HG03097 (cell line): ENCODE measurements at regions not wholly inside any gene's neighbourhood (a gene's known extent, or its start where the extent isn't known, plus 50 kb on each side); places are given as distances from the start of the nearest gene placed in this dataset.
A peak's percentile ranks its signal among the peaks of the same experiment; 100 is the strongest.
"Not testable (repeated sequence)": the region's sequence is repeated elsewhere in the genome, so short reads cannot be mapped to it uniquely, and the experiment has no call there.

ENCODE experiments used
- ATAC-seq: cut with Tn5 transposase; IDR thresholded peaks from one replicate; pipeline ENCODE4 v1.9.1; 2021; ENCODE audit not compliant: unreplicated experiment, low FRiP score

DNA sequence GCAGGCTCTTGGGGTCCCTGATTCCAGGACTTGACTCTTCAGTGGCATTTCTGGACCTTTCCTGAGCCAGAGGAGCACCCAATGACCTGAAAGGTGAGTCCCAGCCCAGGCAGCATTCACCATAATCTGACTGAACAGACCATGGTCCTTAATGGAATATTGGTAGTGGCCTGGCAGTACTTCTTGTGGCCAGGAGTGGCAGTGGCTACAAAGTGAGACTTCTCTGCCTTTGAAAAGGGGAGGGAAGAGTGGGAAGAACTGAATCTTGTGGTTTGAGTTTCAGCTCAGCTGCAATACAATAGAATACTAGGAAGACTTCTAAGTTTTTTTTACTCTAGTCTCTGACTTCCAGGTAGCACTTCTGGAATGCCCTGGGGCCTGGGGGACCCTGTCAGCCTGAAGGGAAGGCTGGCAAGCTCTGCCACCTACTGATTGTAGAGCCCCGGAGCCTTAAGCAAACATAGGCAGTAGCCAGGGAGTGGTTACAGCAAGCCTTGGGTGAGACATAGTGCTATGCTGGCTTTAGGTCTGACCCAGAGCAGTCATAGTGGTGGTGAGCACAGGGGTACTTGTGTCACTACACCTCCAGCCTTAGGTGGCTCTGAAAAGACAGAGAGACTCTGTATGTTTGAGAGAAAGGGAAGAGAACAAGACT, 674.2 kb upstream of the MANEA start:
- ATAC-seq = no peak

DNA sequence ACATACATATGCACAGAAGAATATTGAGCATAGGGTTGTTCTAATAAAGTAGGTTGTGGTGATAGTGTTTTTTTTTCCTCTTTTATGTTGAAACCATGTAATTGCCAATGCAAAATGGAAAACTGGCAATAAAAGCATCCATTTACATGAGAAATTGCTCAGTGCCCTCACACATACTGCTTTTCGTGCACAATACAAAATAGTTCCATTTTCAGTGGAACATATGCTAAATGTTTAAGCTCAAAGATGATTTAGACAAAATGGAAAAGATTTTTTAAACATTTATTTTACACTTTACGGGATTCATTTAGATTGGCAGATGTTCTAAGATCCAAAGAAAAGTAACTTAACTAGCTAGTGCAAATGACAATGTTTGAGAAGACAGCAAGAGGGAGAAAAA, 678.1 kb upstream of the MANEA start:
- ATAC-seq = no peak

DNA sequence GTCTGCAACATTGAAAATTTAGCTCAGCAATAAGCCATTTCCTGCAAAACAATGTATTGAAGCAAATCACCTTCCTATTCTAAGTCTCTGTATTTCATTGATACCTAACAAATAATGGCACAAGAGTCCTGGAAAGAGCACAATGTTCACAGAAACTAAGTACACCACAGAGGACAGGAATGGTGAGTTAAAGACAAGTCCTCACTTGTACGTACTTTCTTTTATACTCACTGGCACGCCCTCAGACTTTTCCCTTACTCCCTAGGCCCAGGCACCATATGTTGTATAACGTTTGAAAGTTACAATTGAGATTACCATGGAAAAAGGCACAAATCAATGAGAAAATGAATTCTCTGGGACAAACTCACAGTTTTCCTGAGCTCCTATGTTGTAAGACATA, 683.0 kb upstream of the MANEA start:
- ATAC-seq = no peak

DNA sequence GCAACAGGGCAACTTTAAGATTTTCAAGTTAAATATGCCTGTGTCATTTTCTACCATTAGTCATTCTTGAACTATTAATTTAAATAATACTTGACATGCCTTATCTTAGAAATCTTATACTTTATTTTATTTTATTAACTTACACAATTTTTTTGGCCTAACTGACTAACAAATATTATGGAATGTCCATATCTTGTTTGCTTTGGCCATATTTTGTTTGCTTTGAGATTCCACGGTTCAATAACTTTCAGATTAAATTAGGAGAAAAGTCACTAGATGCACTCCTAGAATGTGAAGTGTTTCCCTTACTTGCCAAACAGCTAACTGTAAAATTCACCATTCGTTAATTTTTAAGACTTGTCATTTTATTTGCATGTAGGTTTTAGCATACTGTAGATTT, 684.0 kb upstream of the MANEA start:
- no peak for ATAC-seq

DNA sequence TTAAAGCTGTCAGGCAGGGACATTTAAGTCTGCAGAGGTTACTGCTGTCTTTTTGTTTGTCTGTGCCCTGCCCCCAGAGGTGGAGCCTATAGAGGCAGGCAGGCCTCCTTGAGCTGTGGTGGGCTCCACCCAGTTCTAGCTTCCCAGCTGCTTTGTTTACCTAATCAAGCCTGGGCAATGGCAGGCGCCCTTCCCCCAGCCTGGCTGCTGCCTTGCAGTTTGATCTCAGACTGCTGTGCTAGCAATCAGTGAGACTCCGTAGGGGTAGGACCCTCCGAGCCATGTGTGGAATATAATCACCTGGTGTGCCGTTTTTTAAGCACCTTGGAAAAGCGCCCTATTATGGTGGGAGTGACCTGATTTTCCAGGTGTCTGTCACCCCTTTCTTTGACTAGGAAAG, 703.5 kb upstream of the MANEA start:
- ATAC-seq = not testable (repeated sequence)

DNA sequence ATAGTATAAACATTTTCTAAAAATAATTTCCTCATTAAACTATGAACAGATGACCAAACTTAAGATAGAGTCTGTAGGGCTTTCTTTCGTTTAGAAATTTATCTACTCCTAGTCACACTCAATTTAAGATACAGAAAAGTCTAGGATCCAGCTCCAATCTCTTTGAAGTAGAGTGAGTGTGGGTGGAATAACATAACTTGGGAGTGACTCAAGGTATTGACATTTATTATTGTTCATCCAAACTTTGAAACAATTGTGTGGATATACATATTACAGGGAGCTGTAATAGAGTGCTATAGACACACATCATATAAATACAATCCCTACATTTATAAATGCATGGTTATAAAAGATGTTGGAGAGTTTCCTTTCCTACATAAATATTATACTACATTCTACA, 715.2 kb upstream of the MANEA start:
- no peak for ATAC-seq

DNA sequence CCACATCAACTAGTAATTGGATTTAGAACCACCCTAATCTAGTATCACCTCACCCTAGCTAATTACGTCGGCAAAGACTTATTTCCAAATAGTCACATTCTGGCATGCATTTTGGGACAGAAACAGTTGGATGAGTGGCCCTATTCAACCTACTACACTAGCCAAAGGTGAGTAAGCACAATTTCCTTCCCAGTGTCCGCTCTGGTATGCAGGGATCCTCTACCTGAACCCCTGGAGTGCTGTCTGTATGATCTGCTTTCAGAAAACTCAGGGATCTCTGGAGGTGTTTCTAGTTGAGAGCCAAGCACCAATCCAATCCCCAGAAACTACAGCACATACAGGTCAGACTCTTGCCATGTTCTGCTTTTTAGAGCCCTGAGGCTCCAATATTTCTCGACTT, 717.4 kb upstream of the MANEA start:
- ATAC-seq = no peak

DNA sequence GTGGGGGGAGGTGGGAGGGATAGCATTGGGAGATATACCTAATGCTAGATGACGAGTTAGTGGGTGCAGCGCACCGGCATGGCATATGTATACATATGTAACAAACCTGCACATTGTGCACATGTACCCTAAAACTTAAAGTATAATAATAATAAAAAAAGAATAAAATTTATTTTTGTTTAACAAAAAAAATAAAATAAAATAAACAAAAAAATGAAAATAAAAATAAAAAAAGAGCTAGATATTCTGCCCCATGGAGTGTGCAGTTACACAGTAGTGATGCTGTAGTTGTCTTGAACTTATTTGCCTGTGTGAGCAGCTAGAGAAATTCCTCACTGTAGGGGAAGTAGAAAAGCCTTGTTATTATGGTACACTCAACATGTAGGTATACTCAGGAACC, 720.3 kb upstream of the MANEA start:
- ATAC-seq = not testable (repeated sequence)

DNA sequence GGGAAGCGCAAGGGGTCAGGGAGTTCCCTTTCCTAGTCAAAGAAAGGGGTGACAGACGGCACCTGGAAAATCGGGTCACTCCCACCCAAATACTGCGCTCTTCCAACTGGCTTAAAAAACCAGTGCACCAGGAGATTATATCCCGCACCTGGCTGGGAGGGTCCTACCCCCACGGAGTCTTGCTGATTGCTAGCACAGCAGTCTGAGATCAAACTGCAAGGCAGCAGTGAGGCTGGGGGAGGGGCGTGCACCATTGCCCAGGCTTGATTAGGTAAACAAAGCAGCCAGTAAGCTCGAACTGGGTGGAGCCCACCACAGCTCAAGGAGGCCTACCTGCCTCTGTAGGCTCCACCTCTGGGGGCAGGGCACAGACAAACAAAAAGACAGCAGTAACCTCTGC, 726.0 kb upstream of the MANEA start:
- not testable (repeated sequence) for ATAC-seq

DNA sequence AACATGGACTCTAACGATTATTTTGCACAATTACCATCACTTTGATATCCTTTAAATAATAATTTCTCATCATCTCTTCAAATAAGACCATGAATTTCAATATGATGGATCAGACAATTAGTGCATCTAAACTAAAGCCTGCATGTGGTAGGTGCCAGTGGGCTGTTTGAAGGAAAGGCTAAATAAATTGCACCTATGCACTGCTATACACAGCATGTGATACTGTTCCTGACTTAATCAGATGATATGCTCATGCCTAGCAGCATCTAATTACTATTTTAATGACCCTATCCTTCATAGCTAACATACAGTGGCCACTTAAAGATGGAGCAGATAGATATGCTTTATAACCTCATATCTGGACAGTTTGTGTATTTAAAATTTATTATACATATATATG, 731.6 kb upstream of the MANEA start:
- no peak for ATAC-seq

DNA sequence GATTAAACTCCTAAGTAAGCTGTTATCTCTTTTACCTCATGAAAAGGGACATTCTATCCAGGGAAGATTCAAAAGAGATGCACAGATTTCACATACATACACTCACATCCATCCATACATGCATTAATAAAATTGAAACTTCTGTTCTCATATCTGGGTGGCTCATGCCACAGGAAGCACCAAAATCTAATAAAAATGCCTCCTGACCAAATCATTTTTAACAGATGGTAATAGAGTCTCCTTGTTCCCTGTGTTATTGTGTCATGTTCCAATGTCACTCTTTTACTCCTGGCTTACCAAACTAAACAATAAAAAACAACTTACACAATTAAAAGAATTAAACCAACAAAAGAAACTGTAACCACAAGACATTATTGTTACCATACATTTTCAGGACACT, 742.1 kb upstream of the MANEA start:
- ATAC-seq = no peak

DNA sequence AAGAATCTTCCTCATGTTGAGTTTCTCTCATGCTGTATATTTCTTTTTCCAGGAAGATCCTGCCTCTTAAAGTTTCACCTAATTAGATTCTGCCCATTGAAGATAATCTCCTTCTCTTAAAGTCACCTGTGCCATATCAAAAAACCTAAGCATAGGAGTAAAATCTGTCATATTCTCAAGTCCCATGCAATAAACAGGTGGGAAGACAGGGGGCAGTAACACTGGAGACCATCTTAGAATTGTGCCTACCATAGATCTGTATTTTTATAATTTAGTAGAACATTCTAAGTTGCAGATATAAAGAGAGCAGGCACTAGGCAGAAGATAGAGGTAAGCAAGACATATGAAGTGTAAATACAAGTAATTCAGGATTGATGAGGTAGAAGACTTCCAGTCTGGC, 763.5 kb upstream of the MANEA start:
- ATAC-seq = no peak

DNA sequence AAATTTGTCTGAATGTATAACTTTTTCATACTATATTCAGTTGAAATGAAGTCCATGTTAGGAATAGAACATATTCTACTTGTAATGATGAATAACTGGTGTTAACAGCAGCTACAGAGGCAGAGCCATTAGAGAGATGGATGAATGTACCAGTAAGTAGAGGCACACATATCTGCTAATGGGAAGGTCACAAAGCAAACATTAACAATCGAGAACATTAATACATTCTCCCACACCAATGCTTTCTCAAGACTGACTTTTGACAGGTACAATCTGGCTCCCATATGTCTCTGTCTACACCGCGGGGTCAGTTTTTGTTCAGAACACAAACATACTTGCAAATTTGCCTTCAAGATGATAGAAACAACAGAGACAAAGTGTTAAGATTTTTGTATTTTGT, 776.0 kb upstream of the MANEA start:
- ATAC-seq = no peak

DNA sequence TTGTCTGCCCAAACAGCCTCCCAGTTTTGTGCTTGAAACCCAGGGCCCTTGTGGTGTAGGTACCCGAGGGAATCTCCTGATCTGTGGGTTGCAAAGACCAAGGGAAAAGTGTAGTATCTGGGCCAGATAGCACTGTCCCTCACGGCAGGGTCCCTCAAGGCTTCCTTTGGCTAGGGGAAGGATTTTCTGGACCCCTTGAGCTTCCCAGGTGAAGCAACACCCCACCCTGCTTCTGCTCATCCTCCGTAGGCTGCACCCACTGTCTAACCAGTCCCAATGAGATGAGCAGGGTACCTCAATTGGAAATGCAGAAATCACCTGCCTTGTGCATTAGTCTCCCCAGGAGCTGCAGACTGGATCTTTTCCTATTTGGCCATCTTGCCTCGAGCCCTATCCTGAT, 791.8 kb upstream of the MANEA start:
- ATAC-seq = no peak

DNA sequence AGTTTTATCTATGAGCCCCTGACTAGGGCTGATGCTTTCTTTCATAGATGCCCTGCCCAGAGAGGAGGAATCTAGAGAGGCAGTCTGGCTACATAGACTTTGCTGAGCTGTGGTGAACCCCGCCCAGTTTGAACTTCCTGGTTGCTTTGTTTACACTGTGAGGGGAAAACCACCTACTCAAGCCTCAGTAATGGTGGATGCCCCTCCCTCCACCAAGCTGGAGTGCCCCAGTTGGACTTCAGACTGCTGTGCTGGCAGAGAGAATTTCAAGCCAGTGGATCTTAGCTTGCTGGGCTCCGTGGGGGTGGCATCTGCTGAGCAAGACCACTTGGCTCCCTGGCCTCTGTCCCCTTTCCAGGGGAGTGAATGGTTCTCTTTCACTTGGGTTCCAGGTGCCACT, 792.3 kb upstream of the MANEA start:
- ATAC-seq = not testable (repeated sequence)

DNA sequence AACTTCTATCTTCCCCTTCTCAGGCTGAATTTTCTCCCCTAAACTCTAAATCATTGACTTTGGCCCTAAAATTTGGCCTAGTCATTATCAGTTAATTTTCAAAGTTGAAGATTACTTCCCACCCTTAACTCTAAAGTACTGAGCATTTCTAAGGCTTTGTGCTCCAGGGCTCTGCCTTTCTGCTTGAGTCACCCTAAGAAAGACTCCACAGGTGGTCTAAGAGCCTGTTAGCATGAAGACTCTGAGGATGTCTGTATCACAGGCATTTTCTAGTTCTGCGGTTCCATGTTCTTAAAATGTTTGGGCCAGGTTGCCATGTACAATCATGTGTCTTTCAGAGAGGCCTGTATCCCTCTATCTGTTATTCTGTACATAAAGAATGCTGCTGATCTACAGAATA, 808.1 kb upstream of the MANEA start:
- no peak for ATAC-seq

DNA sequence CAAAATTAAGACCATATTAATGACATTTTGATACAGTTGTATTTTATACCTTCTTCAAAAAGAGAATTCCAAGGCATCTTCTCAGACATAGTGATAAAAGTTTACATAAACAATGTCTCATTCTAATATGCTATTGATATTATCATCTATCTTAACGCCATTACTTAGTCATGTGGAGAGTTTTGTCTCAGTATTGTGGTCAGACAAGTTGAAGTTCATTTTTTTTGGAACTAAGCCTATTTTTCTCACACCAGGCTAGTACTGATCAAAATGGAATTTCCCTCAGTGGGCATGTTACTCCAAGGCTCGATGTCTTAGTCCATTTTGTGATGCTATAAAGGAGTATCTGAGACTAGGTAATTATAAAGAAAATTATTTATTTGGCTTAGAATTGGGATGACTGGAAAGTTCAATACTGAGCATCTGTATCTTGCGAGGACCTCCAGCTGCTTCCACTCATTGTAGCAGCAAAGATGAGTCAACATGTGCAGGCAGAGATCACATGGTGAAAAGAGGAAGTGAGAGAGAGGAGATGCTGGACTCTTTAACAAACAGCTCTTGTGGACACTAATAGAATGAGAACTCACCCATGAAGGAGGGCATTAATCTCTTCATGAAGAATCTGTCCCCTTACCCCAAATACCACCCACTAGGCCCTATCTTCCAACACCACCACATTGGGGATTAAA, 825.5 kb upstream of the MANEA start:
- ATAC-seq = peak; percentile 89

DNA sequence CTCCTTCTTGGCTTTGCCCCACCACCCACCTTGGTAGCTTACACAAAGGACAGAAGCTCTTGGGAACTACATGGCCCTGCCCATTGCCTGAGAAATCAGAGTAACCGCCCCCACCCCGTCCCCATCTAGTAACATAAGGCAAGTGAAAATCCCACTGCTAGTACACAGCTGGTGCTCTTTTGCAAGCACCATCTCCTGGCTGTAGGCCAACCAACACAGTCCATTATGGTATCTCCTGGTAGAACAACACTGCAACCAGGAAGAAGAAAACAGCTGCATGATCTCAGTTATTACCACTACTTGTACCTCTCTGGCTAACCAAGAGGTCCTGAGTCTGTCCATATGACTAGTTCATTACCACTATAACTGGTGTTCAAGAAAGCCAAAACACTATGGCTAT, 841.1 kb upstream of the MANEA start:
- ATAC-seq = no peak

DNA sequence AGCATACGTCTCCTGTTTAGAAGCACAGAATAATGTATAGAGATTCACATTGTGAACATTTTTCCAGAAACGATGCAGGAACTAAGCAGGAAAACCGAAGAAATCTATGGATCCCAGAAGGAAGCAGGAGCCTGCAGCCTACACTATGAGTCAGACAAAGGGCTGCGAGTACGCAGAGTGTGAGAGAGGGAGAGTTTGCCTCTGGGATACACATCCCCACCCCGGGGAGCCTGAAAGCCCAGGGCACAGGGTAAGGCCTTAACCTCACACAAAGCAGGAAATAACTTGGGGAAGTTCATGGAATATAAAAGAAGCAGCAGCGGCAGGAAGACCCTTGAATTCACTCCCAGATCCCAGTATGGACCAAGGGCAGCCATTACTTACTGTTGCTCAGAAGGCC, 842.1 kb upstream of the MANEA start:
- ATAC-seq = no peak

DNA sequence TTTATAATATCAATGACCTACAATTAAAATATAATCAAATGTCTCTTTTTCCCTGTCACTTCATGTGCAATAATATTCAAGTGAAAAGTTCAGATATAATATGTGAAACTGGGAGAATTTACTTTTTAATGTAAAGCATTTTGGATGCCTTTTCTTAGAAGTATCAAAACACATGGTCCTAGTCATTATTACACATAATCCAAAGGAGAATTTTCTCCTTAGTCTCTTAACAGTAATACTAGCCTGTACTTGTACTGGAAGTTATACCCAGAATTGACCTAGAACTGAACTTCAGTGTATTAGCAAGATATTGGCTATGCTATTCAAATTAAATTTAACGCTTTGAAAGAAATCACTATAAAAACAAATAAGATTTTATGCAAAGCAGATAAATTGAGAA, 842.6 kb upstream of the MANEA start:
- no peak for ATAC-seq

DNA sequence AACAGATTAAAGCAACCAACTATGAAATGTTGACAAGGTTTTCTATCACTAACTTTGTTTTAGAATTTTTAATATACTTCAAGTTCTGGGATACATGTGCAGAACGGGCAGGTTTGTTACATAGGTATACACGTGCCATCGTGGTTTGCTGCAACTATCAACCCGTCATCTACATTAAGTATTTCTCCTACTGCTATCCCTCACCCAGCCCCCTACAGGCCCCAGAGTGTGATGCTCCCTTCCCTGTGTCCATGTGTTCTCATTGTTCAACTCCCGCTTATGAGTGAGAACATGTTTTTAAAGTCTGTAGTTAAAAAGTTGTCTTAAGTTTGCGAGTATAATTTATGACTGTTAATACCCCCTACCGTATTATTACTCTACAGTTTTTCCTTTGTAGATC, 844.3 kb upstream of the MANEA start:
- ATAC-seq = no peak

DNA sequence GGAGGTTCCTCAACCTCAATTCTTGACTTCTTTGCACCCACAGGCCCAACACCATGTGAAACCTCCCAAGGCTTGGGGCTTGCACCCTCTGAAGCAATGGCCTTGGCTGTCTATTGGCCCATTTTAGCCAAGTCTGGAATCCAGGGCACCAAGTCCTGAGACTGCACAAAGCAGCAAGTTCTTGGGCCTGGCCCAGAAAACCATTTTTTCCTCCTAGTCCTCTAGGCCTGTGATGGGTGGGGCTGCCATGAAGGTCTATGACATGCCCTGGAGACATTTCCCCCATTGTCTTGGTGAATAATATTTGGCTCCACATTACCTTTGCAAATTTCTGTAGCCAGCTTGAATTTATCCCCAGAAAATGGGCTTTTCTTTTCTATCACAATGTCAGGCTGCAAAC, 849.6 kb upstream of the MANEA start:
- ATAC-seq = no peak

DNA sequence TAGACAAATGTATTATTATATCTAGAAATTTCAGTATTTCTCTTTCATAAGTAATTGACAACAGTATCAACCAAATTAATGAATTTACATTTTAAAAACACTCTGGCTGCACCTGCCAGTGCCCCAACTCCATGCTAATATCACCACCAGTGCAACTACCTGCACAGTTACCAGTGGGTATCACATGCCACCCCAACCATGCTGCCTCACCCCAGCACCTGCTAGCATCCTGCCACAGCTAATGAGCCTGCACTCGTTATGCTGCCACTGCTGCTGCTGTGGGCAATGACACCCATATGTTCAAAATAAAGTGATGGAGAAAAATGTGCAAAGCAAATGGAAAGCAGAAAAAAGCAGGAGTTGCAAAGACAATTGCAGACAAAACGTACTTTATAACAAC, 855.9 kb upstream of the MANEA start:
- no peak for ATAC-seq
